ENCODE measurements at regions not wholly inside any gene's neighbourhood (a gene's known extent, or its start where the extent isn't known, plus 50 kb on each side); places are given as distances from the start of the nearest gene placed in this dataset.

DNA sequence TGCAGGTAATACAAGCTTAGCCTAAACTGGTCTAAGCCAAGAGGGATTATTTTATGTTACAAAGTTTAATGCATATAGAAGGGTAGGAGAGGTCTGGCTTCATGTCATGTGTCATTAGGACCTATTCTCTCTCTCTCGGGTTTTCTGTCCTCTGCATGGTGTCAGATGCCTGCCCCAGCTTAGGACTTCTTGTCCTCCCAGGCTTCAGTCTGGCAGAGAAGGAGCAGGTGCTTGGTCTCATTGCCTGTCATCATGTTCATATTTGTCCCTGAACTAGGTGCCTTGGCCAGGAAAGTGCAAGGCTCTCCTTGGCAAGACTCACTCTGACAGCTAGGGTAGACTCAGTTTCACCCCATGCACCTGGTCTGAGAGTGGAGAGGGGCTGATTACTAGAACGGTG is 126.3 kb downstream of the ADAMTS15 start:
- no peak overlapping the region for H3K4me3 ChIP-seq (ENCODE audit: low read length)
- TF ChIP-seq, protein P1, sequence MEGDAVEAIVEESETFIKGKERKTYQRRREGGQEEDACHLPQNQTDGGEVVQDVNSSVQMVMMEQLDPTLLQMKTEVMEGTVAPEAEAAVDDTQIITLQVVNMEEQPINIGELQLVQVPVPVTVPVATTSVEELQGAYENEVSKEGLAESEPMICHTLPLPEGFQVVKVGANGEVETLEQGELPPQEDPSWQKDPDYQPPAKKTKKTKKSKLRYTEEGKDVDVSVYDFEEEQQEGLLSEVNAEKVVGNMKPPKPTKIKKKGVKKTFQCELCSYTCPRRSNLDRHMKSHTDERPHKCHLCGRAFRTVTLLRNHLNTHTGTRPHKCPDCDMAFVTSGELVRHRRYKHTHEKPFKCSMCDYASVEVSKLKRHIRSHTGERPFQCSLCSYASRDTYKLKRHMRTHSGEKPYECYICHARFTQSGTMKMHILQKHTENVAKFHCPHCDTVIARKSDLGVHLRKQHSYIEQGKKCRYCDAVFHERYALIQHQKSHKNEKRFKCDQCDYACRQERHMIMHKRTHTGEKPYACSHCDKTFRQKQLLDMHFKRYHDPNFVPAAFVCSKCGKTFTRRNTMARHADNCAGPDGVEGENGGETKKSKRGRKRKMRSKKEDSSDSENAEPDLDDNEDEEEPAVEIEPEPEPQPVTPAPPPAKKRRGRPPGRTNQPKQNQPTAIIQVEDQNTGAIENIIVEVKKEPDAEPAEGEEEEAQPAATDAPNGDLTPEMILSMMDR (IDR thresholded peaks at IDR 0.05; ENCODE audit: insufficient read depth, low read depth, low read length, missing control alignments), result no peak
- DNase-seq (ENCODE audit: low read depth), result no peak

DNA sequence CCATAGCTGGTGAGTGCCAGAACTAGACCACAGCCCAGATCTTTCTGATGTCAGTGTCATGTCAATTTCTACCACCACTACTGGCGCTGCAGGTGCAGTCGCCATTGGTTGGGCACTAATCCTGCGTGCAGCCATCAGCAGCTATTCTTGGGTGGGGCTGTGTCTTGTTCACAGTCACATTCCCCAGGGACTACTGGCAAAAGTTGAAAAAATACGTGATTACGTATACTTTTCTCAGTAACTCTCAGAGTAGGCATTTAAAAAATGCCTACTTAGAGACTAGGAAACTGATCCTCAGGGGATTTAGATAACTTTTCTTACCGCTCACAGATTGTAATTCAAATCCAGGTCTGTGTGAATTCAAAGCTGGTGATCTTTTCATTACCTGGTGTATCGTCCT is 127.7 kb downstream of the ADAMTS15 start:
- no peak for DNase-seq (ENCODE audit: low read depth)
- TF ChIP-seq, protein P1 (IDR thresholded peaks at IDR 0.05; ENCODE audit: insufficient read depth, low read depth, low read length, missing control alignments), result no peak
- H3K4me3 ChIP-seq (ENCODE audit: low read length), result no peak overlapping the region

DNA sequence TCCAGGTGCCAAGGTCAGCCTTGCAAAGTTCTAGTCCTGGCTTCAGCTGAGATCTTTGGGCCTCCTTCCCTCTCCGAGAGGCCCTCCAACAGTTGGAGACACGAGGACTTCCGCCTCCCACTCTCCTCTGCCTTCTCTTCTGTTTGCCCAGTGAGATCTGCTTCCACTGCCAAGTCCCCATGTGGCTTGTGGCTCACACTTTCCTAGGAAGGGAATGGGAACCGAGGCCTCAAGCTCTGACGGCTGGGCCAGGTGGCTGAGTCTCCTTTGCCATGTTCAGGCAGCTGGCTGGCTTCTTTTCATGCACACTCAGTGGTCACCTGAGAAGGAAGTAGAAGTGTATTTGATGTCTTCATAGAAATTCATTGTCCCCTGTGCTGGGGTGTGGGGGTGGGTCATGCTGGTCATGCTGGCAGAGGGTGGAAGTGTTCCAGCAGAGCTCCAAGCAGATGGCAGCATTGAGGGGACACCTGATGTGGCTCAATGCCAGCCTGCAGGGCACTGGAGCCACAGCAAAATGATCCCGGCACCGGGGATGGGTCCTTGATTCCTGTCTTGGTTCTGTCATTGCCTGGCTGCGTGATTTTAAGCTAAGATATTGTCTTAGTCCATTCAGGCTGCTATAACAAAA is 130.4 kb downstream of the ADAMTS15 start:
- DNase-seq (ENCODE audit: low read depth), result no peak
- TF ChIP-seq, protein P1 (IDR thresholded peaks at IDR 0.05; ENCODE audit: insufficient read depth, low read depth, low read length, missing control alignments), result no peak

DNA sequence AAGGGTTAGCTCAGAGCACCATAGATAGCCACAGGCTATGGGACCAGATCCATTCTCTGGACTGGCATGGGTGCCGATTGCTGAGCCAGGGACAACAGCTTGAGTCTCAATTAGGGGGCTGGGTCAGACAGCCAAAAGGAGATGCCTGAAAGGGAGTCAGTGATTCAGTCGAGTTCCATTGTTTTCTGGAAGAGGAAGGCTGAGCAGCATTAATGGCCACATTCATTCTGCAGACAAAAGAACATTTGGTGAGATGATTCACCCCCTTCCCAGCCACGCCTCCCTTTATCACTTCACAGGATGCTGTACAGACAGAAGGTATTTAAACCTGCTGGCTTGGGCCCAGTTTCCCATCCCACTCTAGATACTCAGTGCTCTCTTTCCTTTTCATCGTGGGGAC is 131.9 kb downstream of the ADAMTS15 start:
- TF ChIP-seq, protein P1 (IDR thresholded peaks at IDR 0.05; ENCODE audit: insufficient read depth, low read depth, low read length, missing control alignments), result no peak
- DNase-seq (ENCODE audit: low read depth), result peak; percentile 96
- H3K4me3 ChIP-seq (ENCODE audit: low read length), result no peak overlapping the region

More for the DNA sequence above, 130.4 kb downstream of the ADAMTS15 start:
- H3K4me3 ChIP-seq (ENCODE audit: low read length), result no peak overlapping the region

DNA sequence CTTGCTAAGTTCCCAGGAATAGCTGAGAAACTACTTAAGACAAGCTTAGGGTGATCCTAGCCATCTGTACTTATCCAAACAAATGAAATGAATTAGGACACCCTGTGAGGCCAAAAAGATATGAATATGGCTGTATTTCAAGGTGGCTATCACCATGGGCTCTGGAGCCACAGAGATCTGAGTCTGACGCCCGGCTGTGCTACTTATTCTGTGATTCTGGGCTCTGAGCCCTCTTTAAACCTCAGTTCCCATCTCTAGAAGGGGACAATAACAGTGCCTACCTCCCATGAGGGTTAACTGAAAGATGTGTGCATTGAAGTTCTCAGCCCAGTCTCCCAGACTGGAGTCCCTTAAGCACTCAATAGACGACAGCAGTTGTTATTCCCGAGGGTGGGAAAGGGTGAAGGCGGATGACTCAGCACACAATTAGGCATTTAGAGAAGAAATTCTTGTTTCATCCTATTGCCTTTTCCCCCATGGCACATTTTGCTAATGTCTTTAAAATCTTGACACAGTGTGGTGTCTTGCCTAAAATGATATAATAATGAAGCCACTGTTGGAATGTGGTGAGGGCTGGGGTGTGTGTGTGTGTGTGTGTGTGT is 132.5 kb downstream of the ADAMTS15 start:
- H3K4me3 ChIP-seq (ENCODE audit: low read length), result no peak overlapping the region
- TF ChIP-seq, protein P1 (IDR thresholded peaks at IDR 0.05; ENCODE audit: insufficient read depth, low read depth, low read length, missing control alignments), result no peak
- DNase-seq (ENCODE audit: low read depth), result peak; percentile 83

DNA sequence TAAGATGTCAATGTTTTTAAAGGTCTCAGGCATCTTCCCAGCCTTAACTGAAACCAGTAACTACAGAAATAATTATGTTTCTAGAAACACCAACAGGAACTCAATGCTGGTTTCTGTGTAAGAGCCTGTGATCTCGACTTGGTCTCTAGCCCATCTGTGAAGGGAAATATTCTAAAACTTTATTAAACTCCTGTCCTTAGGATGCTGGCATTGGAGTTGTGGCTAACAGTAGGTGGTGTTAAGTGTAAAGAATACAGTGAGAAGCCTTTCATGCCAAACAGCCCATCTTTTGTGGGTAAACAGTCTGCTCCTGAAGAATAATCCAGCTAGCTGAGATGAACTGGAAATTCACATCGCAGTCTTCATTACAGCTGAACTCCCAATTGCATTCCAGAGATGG is 133.2 kb downstream of the ADAMTS15 start:
- no peak overlapping the region for H3K4me3 ChIP-seq (ENCODE audit: low read length)
- no peak for DNase-seq (ENCODE audit: low read depth)
- TF ChIP-seq, protein P1 (IDR thresholded peaks at IDR 0.05; ENCODE audit: insufficient read depth, low read depth, low read length, missing control alignments), result no peak

DNA sequence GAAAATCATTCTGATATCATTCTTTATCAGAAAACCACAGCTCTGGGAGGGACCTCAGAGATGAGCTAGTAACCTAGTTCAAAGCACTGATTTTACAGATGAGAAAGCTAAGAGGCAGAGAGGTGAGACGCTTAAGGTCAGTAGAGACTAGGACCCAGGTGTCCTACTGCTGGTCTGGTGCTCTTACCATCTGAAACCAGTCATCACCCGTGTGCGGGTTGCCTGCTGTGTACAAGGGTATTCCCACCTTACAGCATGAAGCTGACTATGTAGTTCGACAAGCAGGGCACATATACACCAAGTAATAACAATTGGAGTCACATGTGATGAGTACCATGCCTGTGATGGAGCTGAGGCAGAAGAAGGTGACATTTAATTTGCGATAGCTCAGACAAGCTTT is 133.7 kb downstream of the ADAMTS15 start:
- TF ChIP-seq, protein P1 (IDR thresholded peaks at IDR 0.05; ENCODE audit: insufficient read depth, low read depth, low read length, missing control alignments), result no peak
- H3K4me3 ChIP-seq (ENCODE audit: low read length), result no peak overlapping the region
- no peak for DNase-seq (ENCODE audit: low read depth)

Measured in epithelial cell of esophagus (primary cell).